Motor neuron (in vitro differentiated cells): ENCODE measurements at regions not wholly inside any gene's neighbourhood (a gene's known extent, or its start where the extent isn't known, plus 50 kb on each side); places are given as distances from the start of the nearest gene placed in this dataset.

ENCODE experiments used
- ATAC-seq, 8 experiments: fragments of 200-7000 bp; cut with Tn5 transposase; replicated peaks in 6 of 8; 2 replicates each; pipeline ENCODE4 v1.8.0; 2021; ENCODE audit warnings: mild to moderate bottlenecking in 8 of 8, moderate library complexity in 8 of 8
- H3K27ac ChIP-seq, 2 donors: fragments of 250-450 bp; sonication (Bioruptor Pico); 2 replicates each; pipeline ENCODE4 v1.9.0; 2021; ENCODE audit warnings: antibody characterized with exemption in 2 of 2, mild to moderate bottlenecking in 2 of 2, moderate library complexity in 1 of 2
- H3K4me1 ChIP-seq, 2 donors: fragments of 250-450 bp; sonication (Bioruptor Pico); replicated peaks in 1 of 2; 2 replicates each; pipeline ENCODE4 v1.6.1; 2021; ENCODE audit warnings: antibody characterized with exemption in 2 of 2, mild to moderate bottlenecking in 2 of 2, moderate library complexity in 1 of 2
- H3K4me3 ChIP-seq, 5 donors: fragments of 250-450 bp; sonication (Bioruptor Pico); 2 replicates each; pipeline ENCODE4 v1.9.0; 2021; ENCODE audit warnings: antibody characterized with exemption in 5 of 5, mild to moderate bottlenecking in 5 of 5, moderate library complexity in 4 of 5
- WGBS, 10 experiments: fragments of 450-650 bp; shearing (Covaris generic); methylation state at CpG; one replicate each; pipeline ENCODE4 v1.0.0; 2022; 5-methylcytosine and 5-hydroxymethylcytosine counted together
- in situ Hi-C, 9 experiments: fragments of 400-800 bp; cut with MboI; loops; one replicate each; pipeline ENCODE4 v1.15.0; 2021; ENCODE audit warnings: low sequenced_read_pairs in 9 of 9, low pct_unique_long_range_greater_than_20kb in 2 of 9; ENCODE audit not compliant: unreplicated experiment in 9 of 9

GRCh38 chr1:98030483-98030882, 109.6 kb upstream of the DPYD start:
- no peak for ATAC-seq
- H3K4me1 ChIP-seq = peaks cover 0 to 3% of the 10 kb centered on the region in 2 donors
- H3K4me3 ChIP-seq = no peak overlapping the region
- in situ Hi-C loops = no loop called here
- no peak overlapping the region for H3K27ac ChIP-seq

GRCh38 chr1:98028800-98029199, 108.0 kb upstream of the DPYD start:
- in situ Hi-C loops = no loop called here
- 62 to 94% (median 85%) methylated on average over 3 to 6 of the region's 6 CpGs for WGBS, 10 experiments
- Histone ChIP-seq H3K4me1 (peaks cover 0 to 3% of the 10 kb centered on the region in 2 donors), H3K4me3 (no peak overlapping the region), H3K27ac (no peak overlapping the region)
- ATAC-seq = no peak

- in situ Hi-C loops = no loop called here
- H3K4me3 ChIP-seq = no peak overlapping the region
- no peaks in the 10 kb centered on the region for H3K4me1 ChIP-seq
- 20 to 100% (median 93%) methylated on average over 1 to 2 of the region's 2 CpGs; no CpG with 5 or more reads in 2 of the 10 experiments for WGBS, 10 experiments
- no peak for ATAC-seq
- no peak overlapping the region for H3K27ac ChIP-seq
Measured at GRCh38 chr1:98027103-98027705, 106.4 kb upstream of the DPYD start.

GRCh38 chr1:98025858-98026257, 105.0 kb upstream of the DPYD start:
- no peaks in the 10 kb centered on the region for H3K4me1 ChIP-seq
- in situ Hi-C loops = no loop called here
- WGBS, 10 experiments = 67 to 98% (median 85%) methylated on average over 2 to 3 of the region's 3 CpGs; no CpG with 5 or more reads in 1 of the 10 experiments
- no peak overlapping the region for H3K27ac ChIP-seq
- ATAC-seq = no peak
- no peak overlapping the region for H3K4me3 ChIP-seq

- ATAC-seq = no peak
- in situ Hi-C loops = no loop called here
- WGBS, 10 experiments = 60 to 100% (median 80%) methylated on average over 1 to 3 of the region's 3 CpGs; no CpG with 5 or more reads in 1 of the 10 experiments
- Histone ChIP-seq H3K4me1 (no peaks in the 10 kb centered on the region), H3K27ac (no peak overlapping the region), H3K4me3 (no peak overlapping the region)
Measured at GRCh38 chr1:98021126-98021525, 100.3 kb upstream of the DPYD start.

GRCh38 chr1:98019747-98020146, 98.9 kb upstream of the DPYD start:
- Histone ChIP-seq H3K27ac (no peak overlapping the region), H3K4me3 (no peak overlapping the region)
- 33 to 100% (median 87%) methylated on average over 1 to 2 of the region's 2 CpGs for WGBS, 10 experiments

GRCh38 chr1:98018074-98018473, 97.2 kb upstream of the DPYD start:
- Histone ChIP-seq H3K4me3 (no peak overlapping the region), H3K4me1 (no peaks in the 10 kb centered on the region), H3K27ac (no peak overlapping the region)
- in situ Hi-C loops = no loop called here
- 46 to 100% (median 83%) methylated on average over 1 to 2 of the region's 2 CpGs; no CpG with 5 or more reads in 1 of the 10 experiments for whole genome bisulfite sequencing, 10 experiments
- ATAC-seq = no peak

More at GRCh38 chr1:98019747-98020146, 98.9 kb upstream of the DPYD start:
- in situ Hi-C loops = no loop called here
- ATAC-seq = no peak
- H3K4me1 ChIP-seq = no peaks in the 10 kb centered on the region

GRCh38 chr1:98017184-98017583, 96.3 kb upstream of the DPYD start:
- no peak for ATAC-seq
- Histone ChIP-seq H3K4me3 (no peak overlapping the region), H3K27ac (no peak overlapping the region), H3K4me1 (no peaks in the 10 kb centered on the region)
- in situ Hi-C loops = no loop called here

GRCh38 chr1:98008373-98008772, 87.5 kb upstream of the DPYD start:
- in situ Hi-C loops = no loop called here
- WGBS, 10 experiments = 14 to 83% (median 42%) methylated on average over 1 of the region's 1 CpG; no CpG with 5 or more reads in 2 of the 10 experiments
- no peak overlapping the region for H3K4me3 ChIP-seq
- H3K4me1 ChIP-seq = peaks cover 19 to 31% of the 10 kb centered on the region in 2 donors
- H3K27ac ChIP-seq = no peak overlapping the region
- peak in 1 of 8 experiments; percentile 31 for ATAC-seq

GRCh38 chr1:98005326-98006010, 84.6 kb upstream of the DPYD start:
- Histone ChIP-seq H3K4me1 (peaks cover 35 to 42% of the 10 kb centered on the region in 2 donors), H3K4me3 (no peak overlapping the region), H3K27ac (no peak overlapping the region)
- ATAC-seq = no peak
- in situ Hi-C loops = no loop called here

- in situ Hi-C loops = no loop called here
- Histone ChIP-seq H3K4me1 (peaks cover 22 to 30% of the 10 kb centered on the region in 2 donors), H3K4me3 (no peak overlapping the region), H3K27ac (peak overlapping the region in 1 of 2 donors; percentile 4)
- 0 to 100% (median 33%) methylated on average over 1 of the region's 1 CpG; no CpG with 5 or more reads in 3 of the 10 experiments for WGBS, 10 experiments
- ATAC-seq = peak in 3 of 8 experiments; percentile 24 to 38 (median 34)
Measured at GRCh38 chr1:98003442-98003841, 82.6 kb upstream of the DPYD start.

- peaks cover 11 to 22% of the 10 kb centered on the region in 2 donors for H3K4me1 ChIP-seq
- H3K27ac ChIP-seq = peak overlapping the region in 1 of 2 donors; percentile 9
- WGBS, 10 experiments = 0 to 44% (median 17%) methylated on average over 1 to 2 of the region's 2 CpGs; no CpG with 5 or more reads in 3 of the 10 experiments
- peak in 5 of 8 experiments; percentile 16 to 43 (median 33) for ATAC-seq
- in situ Hi-C loops = no loop called here
- H3K4me3 ChIP-seq = no peak overlapping the region
Measured at GRCh38 chr1:98002288-98002687, 81.5 kb upstream of the DPYD start.

- H3K4me1 ChIP-seq = peaks cover 14 to 22% of the 10 kb centered on the region in 2 donors
- in situ Hi-C loops = no loop called here
- no peak overlapping the region for H3K27ac ChIP-seq
- 67 to 100% (median 100%) methylated on average over 1 of the region's 1 CpG; no CpG with 5 or more reads in 1 of the 10 experiments for WGBS, 10 experiments
- no peak overlapping the region for H3K4me3 ChIP-seq
- no peak for ATAC-seq
Measured at GRCh38 chr1:98001764-98002163, 80.9 kb upstream of the DPYD start.

- in situ Hi-C loops = no loop called here
- 60 to 100% (median 88%) methylated on average over 1 of the region's 1 CpG; no CpG with 5 or more reads in 1 of the 10 experiments for WGBS, 10 experiments
- ATAC-seq = peak in 4 of 8 experiments; percentile 45 to 78 (median 60)
- Histone ChIP-seq H3K4me3 (no peak overlapping the region), H3K4me1 (peaks cover 14 to 22% of the 10 kb centered on the region in 2 donors), H3K27ac (no peak overlapping the region)
Measured at GRCh38 chr1:97999320-97999719, 78.5 kb upstream of the DPYD start.
